ENCODE measurements at regions not wholly inside any gene's neighbourhood (a gene's known extent, or its start where the extent isn't known, plus 50 kb on each side); places are given as distances from the start of the nearest gene placed in this dataset.

DNA sequence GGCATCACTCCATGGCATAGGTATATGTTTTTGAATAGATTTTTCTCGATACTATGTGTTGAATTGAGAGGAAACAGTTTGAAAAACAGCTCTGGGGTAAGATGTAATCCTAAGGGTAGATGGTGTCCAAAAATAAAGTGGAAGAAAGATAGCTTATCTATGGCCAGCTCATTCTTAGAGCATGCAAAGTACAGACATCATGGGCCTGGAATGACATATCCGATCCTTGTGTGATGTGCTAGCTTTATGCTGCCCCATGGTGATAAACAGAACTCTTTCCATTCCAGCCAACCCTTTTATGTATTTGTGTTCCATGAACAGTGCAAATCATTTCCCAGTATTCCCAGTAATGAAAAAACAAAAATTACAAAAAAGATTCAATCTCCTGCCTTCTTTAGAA lies 390.2 kb upstream of the NXPH2 start:
- 69 to 74% methylated on average over 2 of the region's 2 CpGs for WGBS, 2 donors
- no peak overlapping the region for H3K27ac ChIP-seq
- TF ChIP-seq POLR2AphosphoS5 (IDR thresholded peaks at IDR 0.05) (no peak), EP300 (IDR thresholded peaks at IDR 0.05) (no peak), POLR2A (IDR thresholded peaks at IDR 0.05) (no peak)
- TF ChIP-seq, protein P1, sequence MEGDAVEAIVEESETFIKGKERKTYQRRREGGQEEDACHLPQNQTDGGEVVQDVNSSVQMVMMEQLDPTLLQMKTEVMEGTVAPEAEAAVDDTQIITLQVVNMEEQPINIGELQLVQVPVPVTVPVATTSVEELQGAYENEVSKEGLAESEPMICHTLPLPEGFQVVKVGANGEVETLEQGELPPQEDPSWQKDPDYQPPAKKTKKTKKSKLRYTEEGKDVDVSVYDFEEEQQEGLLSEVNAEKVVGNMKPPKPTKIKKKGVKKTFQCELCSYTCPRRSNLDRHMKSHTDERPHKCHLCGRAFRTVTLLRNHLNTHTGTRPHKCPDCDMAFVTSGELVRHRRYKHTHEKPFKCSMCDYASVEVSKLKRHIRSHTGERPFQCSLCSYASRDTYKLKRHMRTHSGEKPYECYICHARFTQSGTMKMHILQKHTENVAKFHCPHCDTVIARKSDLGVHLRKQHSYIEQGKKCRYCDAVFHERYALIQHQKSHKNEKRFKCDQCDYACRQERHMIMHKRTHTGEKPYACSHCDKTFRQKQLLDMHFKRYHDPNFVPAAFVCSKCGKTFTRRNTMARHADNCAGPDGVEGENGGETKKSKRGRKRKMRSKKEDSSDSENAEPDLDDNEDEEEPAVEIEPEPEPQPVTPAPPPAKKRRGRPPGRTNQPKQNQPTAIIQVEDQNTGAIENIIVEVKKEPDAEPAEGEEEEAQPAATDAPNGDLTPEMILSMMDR (IDR thresholded peaks at IDR 0.05): no peak
- no peaks in the 10 kb centered on the region for H3K9me3 ChIP-seq
- no peaks in the 10 kb centered on the region for H3K36me3 ChIP-seq
- H3K27me3 ChIP-seq: no peaks in the 10 kb centered on the region
- H3K4me3 ChIP-seq: no peak overlapping the region
- ATAC-seq (ENCODE audit: low FRiP score in 2 of 2): no peak
- H3K4me1 ChIP-seq: no peaks in the 10 kb centered on the region
- DNase-seq: no peak

DNA sequence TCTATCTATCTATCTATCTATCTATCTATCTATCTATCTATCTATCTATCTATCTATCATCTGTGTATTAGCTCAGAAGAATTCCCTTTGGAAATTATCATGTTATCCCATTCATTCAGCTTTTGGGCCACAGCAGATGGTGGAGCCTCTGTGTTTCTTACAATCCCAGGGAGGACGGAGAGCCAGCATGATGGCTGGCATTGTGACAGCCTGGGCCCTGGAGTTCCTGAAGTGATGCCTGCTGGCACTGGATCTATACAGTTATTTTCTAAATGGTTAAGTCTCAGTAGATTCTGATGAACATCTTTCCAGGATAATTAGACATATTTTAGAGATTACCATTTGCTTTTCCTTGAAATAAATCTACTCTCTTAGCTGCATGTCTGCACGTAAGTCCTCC lies 385.4 kb upstream of the NXPH2 start:
- Histone ChIP-seq H3K9me3 (no peaks in the 10 kb centered on the region), H3K4me1 (no peaks in the 10 kb centered on the region), H3K36me3 (no peaks in the 10 kb centered on the region), H3K27ac (no peak overlapping the region), H3K27me3 (no peaks in the 10 kb centered on the region), H3K4me3 (no peak overlapping the region)
- WGBS, 2 donors: 73 to 86% methylated on average over 2 of the region's 2 CpGs
- ATAC-seq (ENCODE audit: low FRiP score in 2 of 2) (no peak), DNase-seq (no peak)
- no peak for TF ChIP-seq EP300 (IDR thresholded peaks at IDR 0.05)
- no peak for TF ChIP-seq POLR2A (IDR thresholded peaks at IDR 0.05)
- TF ChIP-seq, protein P1 (IDR thresholded peaks at IDR 0.05): no peak
- no peak for TF ChIP-seq POLR2AphosphoS5 (IDR thresholded peaks at IDR 0.05)

DNA sequence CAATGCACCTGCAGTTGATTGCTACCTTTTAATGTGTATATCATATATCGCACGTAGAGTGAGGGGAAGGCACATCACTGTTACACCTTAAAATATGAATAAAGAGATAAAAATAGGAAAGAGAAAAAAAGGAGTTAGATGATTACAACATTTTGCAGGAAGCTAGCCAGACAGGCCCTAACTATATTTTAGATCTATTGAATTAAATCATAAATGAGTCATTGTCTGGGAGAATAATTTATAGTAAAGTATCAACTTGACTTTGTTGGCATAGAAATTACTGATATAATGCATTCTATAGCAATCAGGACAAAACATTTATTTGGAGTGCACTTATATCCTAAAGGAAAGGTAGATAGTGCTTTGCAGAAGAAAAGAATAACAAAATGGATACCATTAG lies 384.9 kb upstream of the NXPH2 start:
- DNase-seq: no peak
- H3K4me1 ChIP-seq: no peaks in the 10 kb centered on the region
- no peak overlapping the region for H3K4me3 ChIP-seq
- no peak for ATAC-seq (ENCODE audit: low FRiP score in 2 of 2)
- no peaks in the 10 kb centered on the region for H3K9me3 ChIP-seq
- WGBS, 2 donors: 85 to 96% methylated on average over 2 of the region's 2 CpGs
- H3K36me3 ChIP-seq: no peaks in the 10 kb centered on the region
- H3K27ac ChIP-seq: no peak overlapping the region
- TF ChIP-seq POLR2AphosphoS5 (IDR thresholded peaks at IDR 0.05) (no peak), POLR2A (IDR thresholded peaks at IDR 0.05) (no peak)
- TF ChIP-seq, protein P1 (IDR thresholded peaks at IDR 0.05): no peak
- H3K27me3 ChIP-seq: no peaks in the 10 kb centered on the region

DNA sequence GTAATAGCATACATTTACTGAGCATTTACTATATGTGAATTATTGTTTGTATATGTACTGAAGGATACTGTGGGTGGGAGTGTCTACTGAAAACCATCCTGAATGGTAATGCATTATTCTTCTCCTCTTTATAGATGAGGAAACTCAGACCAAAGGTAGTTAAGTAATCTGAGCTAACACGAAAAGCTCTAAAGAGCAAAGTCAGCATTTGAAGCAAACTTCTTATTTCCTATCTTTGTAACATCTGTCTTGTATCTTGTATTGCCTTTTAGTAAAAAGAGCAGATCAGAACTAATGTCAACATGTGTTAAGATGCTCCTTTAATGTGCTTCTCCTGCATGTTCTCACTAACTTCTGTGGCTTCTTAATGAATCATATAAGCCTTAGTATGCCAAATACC lies 382.8 kb upstream of the NXPH2 start:
- no peaks in the 10 kb centered on the region for H3K36me3 ChIP-seq
- H3K4me1 ChIP-seq: no peaks in the 10 kb centered on the region
- no peaks in the 10 kb centered on the region for H3K9me3 ChIP-seq
- no peak overlapping the region for H3K27ac ChIP-seq
- ATAC-seq (ENCODE audit: low FRiP score in 2 of 2): no peak
- TF ChIP-seq POLR2AphosphoS5 (IDR thresholded peaks at IDR 0.05) (no peak), POLR2A (IDR thresholded peaks at IDR 0.05) (no peak), EP300 (IDR thresholded peaks at IDR 0.05) (no peak)
- TF ChIP-seq, protein P1 (IDR thresholded peaks at IDR 0.05): no peak
- WGBS, 2 donors: 85% methylated on average over 1 of the region's 1 CpG
- H3K4me3 ChIP-seq: no peak overlapping the region
- H3K27me3 ChIP-seq: no peaks in the 10 kb centered on the region
- DNase-seq: no peak

DNA sequence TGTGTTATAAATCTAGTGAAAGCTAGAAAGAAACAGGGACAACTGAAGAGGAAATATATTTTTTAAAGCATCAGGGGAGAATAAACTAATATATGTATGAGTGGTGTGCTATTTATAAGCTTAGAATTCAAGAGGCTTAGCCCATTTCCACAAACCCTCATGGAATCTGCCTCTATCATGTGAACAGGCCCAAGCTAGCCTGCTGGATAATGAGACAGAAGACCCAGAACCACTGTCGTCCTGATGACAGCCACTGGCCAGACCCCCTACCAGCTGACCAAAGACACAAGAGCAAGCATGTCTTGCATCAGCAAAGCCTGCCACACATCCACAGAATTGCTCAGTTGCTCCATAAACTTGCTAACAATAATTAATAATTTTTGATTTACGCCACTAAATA lies 382.3 kb upstream of the NXPH2 start:
- WGBS, 2 donors: 61 to 69% methylated on average over 2 of the region's 2 CpGs
- H3K9me3 ChIP-seq: no peaks in the 10 kb centered on the region
- DNase-seq (no peak), ATAC-seq (ENCODE audit: low FRiP score in 2 of 2) (no peak)
- H3K4me1 ChIP-seq: no peaks in the 10 kb centered on the region
- no peak overlapping the region for H3K27ac ChIP-seq
- H3K27me3 ChIP-seq: no peaks in the 10 kb centered on the region
- H3K36me3 ChIP-seq: no peaks in the 10 kb centered on the region
- no peak for TF ChIP-seq POLR2A (IDR thresholded peaks at IDR 0.05)
- no peak for TF ChIP-seq EP300 (IDR thresholded peaks at IDR 0.05)
- TF ChIP-seq POLR2AphosphoS5 (IDR thresholded peaks at IDR 0.05): no peak
- TF ChIP-seq, protein P1 (IDR thresholded peaks at IDR 0.05): no peak
- H3K4me3 ChIP-seq: no peak overlapping the region

Measured in upper lobe of left lung (tissue), 6 donors.